NCI-H69 (cell line): ENCODE measurements at regions not wholly inside any gene's neighbourhood (a gene's known extent, or its start where the extent isn't known, plus 50 kb on each side); places are given as distances from the start of the nearest gene placed in this dataset.
A peak's percentile ranks its signal among the peaks of the same experiment; 100 is the strongest.

Source experiments
- DNase-seq: peaks from one replicate; lab custom pipeline; 2025; lab: John Stamatoyannopoulos, UW

DNA sequence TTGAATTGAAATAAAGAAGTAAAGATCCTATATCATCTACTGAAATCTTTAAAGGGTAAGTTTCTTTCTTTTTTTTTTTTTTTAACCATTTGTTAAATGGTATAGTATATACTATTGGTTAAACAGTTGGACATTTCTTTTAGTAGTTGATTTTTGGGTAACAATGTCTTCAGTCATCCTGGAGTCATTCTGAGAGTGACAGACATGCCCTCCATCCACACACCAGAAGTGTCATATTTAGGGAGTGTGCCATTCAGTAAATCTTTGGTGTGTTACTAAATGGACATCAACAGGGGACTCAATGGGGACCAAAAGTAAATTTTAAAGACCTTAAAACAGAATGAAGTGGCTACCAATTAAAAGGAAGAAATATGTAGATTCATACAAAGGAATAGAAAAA, 50.8 kb upstream of the SLC39A10 start:
- no peak for DNase-seq

DNA sequence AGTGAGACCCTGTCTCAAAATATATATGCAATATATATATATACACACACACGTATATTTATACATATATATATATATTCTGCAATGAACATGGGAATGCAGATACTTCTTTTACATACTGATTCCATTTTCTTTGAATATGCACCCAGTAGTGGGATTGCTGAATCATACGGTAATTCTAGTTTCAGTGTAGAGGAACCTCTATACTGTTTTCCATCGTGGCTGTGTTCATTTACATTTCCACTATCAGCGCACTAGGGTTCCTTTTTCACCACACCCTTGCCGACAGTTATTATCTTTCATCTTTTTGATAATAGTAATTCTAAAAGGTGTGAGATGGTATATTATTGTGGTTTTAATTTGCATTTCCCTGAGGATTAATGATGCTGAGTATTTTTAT, 52.3 kb upstream of the SLC39A10 start:
- DNase-seq: no peak

DNA sequence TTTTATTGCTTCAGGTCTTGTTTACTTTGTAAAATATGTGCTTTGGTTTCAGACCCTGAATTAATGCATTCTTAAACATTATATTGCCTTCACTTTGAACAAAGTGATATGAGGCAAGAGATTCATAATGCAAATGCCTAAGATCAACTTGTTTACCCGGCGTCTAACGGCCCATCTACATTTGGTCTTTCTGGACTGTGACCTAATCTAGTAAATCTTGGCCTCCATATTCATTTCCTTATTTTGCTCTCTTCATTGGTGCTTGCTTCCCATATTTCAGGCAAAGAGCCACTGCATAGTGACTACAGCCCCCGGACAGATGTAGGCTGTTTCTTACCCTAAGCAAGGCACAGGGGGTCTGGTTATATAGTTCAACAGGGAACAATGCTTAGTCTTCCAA, 53.0 kb upstream of the SLC39A10 start:
- no peak for DNase-seq

DNA sequence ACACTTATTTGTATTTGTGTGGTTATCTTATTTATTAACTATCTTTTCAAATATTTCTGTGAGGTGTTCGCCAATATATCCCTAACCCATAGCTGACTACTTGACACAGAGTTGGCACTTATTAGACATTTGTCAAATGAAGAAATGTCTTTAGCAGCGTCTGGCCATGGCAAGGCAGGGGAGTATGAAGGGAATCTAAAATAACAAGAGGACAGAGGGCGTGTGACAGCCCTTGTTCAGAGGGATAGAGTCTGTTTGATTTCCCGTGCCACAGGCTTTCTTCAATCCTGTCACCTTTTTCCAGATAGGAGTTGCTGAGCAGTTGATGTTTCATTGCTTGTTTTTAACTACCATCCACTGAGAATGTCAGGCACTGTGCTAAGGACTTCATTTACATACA, 53.6 kb upstream of the SLC39A10 start:
- DNase-seq: no peak

DNA sequence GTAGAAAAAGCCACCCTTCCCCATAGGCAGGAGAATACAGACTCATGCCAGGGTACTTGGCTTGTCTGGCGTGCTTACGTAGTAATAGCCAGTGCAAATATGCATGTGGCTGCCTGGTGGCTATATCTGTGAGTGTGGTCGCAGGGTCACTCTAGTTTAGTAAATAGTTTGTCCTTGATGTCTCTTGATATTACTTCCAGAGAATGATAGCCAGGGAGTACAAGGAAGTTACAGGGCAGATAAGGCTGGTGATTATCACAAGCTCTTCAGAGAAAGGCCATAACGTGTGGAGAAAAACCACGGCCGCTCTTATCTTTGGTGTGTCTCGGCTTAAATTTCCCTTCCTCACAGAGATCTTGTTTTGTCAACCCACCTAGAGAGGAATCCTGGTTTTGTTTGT, 54.3 kb upstream of the SLC39A10 start:
- DNase-seq: no peak

DNA sequence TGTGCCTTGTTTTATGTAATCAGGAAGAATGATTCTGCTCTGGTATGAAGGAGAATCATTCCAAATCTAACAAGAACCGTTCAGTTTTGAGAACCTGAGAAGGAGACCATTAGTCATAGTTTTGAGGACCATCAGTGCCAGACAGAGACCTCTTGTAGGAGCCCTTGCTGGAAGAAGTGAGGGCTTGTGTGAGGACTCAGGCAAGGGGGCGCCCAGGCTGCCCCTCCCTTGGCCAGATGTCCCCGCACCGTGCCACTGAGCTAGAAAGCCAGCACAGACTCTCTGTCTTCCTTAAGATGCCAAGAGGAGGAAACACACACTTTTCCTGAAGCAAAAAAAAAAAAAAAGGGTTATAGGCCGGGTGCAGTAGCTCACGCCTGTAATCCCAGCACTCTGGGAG, 55.7 kb upstream of the SLC39A10 start:
- no peak for DNase-seq

DNA sequence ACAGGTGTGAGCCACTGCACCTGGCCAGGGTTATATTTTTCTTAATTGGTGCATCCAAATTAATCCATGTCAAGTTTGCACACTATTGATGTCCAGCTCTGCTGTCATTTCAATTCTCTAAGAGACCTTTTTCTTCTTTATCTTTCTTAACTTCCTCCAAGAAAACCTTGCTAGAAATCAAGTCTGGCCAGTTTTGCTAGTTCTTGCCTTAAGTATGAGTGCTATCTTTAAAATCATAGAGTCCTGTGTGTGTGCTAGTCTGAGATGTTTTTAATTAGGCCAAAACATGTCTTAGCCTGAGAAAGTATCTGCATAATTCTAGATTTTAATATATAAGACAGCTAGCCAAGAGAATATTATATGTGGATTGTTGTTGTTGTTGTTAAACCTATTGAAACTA, 56.2 kb upstream of the SLC39A10 start:
- DNase-seq: no peak

DNA sequence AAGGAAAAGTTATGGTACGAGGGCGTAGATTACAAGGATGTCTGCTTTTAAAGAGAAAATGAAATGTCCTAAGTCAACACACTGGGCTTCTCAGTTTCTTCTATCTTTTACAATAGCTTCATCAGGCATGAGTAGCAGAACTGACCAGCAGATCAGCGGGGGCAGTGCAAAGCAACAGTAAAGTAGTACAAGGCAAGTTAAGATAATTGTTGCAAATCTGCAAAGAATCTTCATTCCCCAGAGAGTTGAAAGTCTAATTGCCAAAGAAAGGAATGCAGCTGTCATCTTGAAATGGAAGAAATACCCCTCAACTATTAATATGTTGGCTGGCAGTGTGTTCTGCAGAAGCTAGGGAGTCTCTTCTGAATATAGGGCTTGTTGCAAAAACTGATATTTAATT, 60.2 kb upstream of the SLC39A10 start:
- no peak for DNase-seq

DNA sequence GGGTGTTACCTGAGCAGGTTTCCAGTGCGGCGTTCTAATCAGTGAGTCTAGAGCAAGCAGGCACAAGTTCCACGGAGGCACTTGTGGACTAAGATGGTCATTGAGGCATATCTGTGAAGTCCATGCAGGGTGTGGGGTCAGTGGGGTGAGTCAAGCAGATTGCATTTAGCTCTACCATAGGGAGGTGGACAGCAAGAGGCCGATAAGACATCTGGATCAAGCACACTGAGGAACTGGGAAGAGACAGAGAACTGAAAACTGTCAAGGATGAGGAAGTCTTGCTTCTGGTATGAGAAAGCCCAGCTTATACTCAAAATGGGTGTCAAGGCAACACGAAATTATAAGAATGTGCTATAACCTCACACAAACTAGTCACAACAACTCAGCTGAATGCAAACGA, 61.2 kb upstream of the SLC39A10 start:
- DNase-seq: no peak

DNA sequence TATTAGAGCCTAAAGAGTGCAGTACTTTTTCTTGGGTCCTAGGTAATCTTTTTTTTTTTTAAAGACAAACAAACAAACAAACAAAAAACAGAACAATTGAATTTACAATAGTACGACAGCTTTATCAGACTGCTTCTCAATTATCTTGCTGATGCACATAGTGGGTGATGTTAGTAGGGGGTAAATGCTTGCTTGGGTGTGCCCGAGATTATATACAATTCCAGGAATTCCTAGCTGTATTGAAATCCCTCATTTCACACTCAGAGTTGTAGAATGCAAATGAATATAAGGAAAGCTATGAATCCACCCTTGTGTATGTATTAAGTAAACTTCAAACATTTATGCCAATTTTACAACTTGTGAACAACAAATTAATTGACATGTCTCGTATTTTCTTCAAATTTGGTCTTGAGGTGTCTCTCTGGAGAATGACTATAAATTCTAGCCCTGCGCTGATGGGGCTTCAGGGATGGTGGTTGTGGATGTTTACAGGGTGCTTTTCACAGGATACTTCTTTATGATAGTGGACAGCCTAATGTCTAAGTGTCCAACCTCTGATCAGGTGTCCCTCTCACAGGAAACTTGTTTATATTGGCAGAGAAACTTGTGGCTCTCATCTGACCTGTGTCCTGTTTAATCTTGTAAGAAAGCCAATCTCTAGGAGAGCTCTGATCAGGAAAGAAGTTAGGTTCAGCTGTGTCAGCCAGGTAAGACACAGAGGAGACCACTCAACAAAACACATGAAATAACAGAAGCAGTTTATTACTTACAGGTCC, 61.9 kb upstream of the SLC39A10 start:
- DNase-seq: no peak

DNA sequence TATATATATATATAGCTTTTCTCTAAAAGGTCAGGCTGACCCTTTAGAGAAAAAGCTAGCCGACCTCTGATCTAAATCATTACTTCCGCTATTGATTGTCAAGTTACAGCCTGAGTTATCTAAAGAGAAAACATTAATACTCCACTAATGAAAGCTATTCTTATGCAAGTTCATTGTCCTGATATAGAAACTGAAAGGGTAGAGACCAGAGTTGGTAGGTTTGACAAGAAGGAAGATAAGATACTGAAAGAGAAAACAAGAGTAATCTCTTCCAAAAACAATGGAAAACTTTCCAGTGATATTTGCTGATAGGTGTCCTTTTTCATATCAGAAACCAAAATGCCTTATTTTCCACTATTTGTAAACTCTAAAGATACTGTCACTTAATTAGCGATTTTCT, 62.8 kb upstream of the SLC39A10 start:
- no peak for DNase-seq

DNA sequence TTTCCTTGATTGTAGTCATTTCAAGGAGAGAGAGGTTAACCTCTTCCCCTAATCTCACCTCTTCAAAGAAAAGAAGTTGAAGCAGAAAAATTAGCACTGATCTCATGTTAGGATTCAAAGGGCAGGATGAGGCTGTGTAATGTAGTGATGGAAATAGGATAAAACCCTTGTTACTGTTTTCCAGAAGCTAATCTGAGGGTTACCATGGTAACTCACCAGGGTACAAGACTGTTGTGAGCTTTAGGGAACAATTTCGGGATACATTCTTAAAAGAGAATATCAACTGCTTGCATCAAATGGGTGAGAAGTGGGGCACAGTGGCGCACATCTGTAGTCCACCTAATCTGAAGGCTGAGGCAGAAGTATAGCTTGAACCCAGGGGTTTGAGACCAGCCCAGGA, 64.9 kb upstream of the SLC39A10 start:
- DNase-seq: no peak

DNA sequence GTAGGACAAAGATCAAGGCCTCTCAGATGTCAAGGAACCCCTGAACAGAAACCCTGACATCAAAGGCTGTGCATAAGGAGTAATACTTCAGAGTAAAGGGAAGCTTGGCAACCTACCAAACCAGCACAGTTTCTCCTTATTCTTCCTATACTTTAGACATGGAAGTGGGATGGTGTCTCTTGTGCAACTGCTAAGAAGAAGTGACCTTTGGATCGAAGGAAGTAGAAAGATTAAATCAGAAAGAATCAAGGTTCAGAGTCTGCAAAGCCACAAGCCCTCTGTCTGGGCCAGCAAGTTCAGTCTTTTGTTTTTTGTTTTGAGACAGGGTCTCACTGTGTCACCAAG, 66.2 kb upstream of the SLC39A10 start:
- DNase-seq: no peak

DNA sequence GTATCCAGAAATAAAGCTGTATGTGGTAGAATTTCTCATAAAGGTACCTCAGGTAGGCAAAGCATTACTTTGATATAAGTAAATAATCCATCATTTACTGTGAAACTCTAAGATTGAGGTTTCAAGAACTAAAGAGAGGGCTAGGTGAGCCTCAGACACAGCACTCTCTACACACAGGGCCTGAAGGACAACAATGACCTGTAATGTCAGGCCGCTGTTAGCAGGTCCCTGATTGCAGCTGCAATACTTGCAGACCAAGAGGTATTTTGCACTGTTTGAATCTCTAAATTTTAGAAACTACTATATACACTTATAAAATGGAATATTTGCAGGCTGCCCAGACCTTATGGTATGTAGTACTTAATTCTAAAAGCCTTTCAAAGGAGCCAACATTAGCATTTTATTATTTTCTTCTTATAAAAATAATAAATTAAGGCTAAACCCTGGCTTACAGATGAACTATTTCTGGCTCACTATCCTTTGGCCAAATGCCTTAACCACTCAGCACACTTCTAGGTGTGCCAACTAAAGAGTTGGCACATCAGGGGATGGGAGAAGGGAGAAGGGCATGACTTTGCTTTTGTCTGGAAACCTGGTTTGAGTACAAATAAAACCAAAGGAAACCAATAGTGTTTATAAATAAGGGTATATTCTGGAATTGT, 66.7 kb upstream of the SLC39A10 start:
- no peak for DNase-seq

DNA sequence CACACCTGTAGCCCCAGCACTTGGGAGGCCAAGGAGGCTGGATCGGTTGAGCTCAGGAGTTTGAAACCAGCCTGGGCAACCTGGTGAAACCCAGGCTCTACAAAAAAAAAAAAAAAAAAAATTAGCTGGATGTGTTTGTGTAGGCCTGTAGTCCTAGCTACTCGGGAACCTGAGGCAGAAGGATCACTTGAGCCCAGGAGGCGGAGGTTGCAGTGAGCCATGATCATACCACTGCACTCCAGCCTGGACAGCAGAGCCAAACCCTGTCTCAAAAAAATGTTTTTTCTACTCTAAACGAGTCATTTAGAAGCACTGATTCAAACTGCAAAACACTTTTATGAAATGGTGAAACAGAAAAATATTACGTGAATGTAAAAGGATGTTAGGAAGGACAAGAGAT, 69.1 kb upstream of the SLC39A10 start:
- no peak for DNase-seq

DNA sequence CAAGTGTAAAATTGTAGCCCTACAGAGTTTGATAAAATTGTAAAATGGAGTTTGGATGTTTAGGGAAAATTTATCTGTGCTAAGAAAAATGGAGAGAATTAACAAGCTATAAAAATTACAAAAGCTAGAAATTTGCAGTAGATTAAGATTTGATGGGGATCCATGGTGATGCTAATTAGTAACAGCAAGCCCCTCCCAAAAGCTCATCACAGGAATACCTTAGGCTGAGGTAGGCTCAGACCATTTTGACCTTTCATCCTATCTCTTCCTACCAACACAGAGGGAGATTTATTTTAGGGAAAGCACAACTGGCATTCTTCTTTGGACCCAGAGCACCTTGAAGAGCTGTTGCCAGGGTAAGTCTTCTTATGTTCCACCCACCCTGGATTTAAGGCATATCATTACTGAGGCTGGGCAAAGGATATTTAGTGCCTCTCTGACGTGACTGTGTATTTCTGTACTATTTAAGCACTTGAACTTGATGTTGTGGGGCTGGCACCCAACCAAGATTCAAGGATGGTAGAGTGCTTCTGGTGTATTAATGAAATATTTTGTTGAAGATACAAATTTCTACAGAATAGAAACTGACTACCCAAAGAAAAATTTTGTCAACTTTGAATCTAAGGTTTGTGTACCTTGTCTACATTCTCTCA, 70.8 kb upstream of the SLC39A10 start:
- DNase-seq: no peak

DNA sequence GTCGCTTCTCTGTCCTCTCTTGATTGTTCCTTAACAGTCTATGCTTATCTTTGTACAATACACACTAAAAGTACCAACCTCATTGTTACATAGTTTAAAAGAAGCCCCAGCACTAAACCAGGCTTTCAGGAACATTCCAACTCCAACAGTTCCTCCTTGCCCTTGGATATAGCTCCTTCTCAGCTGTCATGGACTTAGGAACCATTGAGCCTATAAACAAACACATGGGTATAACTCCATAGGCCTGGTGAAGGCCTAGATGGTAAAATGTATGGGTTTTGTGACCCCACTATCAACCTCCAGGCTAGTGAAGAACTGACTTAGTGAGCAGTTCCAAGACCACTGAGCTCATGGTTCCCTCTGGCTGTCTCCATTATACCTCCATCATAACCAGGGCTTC, 74.8 kb upstream of the SLC39A10 start:
- DNase-seq: no peak

DNA sequence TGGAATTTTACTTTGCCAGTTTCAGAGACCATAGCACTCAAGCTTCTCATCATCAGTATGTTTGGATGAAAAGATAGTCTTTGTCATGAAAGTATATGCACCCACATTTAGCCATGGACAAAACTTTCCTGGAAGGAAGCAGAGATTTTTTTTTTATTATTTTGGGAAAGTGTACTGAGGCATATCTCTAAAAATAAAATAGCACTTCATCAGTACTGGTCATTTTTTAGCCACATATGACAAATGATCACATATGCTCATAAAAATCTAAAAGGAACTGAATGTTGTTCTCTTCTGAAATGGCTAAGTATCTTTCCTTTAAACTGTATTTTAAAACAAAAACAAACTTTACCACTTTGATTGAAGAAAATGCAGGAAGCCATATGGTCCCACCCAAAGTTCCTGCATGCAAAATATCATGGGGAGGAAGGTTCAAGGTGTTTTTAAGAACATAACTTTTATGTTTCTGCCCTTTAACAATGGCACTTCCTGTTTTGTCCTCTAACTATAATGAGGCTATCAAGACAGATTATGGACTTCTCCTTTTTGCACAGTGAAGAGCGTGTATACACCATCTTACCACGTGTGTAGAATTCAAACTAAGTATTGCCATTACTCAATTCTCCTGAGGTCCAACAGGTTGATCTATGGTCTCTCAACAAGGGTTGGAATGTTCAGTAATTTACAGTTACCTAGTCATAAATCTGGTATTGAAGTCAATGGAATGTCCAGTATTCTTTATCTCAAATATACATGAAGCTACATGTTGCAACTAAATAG, 77.1 kb upstream of the SLC39A10 start:
- DNase-seq: no peak

DNA sequence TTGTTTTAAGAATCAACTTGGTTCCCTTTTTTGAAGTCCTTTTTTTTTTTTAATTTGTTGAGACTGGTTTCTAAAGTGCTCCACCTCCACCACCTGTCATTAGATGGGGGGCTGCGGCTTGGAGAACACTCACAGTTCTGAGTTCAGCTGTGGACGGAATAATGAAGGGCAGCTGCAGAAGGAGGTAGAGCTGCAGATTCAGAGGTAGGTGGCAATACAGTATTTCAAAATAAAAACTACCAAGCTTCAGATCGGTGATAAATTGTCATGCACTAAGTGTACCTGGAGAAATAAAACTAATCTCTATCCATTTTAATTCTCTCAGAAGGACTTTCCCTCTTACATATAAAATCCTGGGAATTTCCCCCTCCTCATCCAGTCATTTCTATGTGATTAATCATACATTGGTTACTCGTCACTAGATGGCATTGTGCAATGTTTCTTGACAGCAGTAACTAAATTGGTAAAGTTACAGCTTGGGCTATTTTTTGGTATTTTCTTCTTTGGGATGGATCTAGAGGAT, 81.1 kb upstream of the SLC39A10 start:
- peak; percentile 50 for DNase-seq

DNA sequence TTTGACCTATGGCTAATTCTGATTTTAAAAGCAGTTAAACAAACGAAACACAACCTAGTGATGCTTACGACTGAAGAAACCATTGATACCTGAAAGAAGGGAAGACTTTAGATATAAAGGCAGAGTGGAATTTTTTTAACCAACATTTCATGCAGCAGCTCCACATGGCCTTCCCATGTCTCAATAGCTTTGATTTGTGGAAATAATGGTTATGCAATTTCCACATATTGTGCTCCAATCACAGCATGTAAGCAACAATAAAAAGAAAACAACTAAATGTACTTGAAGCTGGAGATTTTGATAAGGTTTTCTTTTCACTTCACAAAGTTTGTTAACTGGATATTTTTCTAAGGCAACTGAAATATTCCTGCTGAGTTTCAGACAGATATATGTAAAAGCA, 82.0 kb upstream of the SLC39A10 start:
- DNase-seq: no peak

DNA sequence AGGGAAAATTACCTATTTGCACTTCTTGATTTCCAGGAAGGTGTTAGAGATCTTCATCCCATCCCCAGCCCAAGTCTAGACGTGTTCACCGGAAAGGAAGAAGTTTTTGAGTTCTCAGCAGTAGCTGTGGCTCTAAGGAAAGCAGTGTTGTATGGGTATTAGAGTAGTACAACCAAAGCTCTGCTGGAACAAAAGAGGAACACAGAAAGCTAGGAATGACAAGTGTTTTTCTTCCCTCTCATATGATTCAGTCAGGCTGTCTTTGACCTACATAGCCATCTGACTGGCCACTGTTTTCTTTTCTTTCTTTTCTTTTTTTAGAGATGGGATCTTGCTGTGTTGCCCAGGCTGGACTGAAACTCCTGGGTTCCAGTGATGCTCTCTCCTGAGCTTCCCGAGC, 82.7 kb upstream of the SLC39A10 start:
- no peak for DNase-seq

DNA sequence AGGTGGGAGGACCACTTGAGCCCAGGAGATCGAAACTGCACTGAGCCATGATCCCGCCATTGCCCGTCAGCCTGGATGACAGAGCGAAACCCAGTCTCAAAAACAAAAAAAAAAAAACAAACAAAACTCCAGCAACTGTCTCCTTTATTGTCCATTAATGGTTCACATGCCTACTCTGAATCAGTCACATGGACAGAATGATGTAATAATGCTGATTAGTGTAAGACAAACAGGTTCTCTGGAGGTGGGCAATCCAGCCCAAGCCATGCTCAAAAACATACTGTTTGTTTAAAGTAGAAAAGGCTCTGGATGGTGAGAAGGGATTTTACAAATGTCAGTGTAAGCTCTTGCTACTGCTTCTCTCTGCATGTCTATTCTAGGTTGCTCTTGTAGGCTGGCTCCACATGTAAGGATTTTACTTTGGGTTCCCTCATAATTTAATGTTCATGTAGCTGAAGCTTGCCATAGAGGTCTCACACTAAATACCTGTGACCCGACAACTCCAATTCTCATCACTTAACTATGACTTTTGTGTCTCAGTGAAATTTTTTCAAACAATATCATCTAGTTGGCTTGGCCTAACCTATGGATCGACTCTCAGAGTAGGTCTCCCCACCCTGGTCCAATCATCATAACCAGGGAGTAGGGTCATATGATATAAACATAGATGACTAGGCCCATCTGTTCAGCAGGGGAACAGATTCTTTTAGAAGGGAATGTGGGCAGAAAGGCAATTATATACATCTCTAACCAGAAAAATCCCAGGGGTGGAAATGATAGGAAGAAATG, 83.9 kb upstream of the SLC39A10 start:
- DNase-seq: peak; percentile 10
